Urinary bladder (tissue), 3 donors: ENCODE measurements at regions not wholly inside any gene's neighbourhood (a gene's known extent, or its start where the extent isn't known, plus 50 kb on each side); places are given as distances from the start of the nearest gene placed in this dataset.
"Not testable (repeated sequence)": the region's sequence is repeated elsewhere in the genome, so short reads cannot be mapped to it uniquely, and the experiment has no call there.

Experiments used
- DNase-seq: peaks from one replicate; pipeline ENCODE4 v3.0.0-alpha.2; 2015; ENCODE audit errors: extremely low spot score
- H3K27ac ChIP-seq: one replicate; pipeline ENCODE4 v1.5.1; 2013; ENCODE audit warnings: low read depth, mild to moderate bottlenecking, moderate library complexity
- H3K36me3 ChIP-seq: one replicate; pipeline ENCODE4 v1.6.1; 2013; ENCODE audit warnings: mild to moderate bottlenecking, moderate library complexity; ENCODE audit not compliant: insufficient read depth
- H3K4me1 ChIP-seq: one replicate; pipeline ENCODE4 v1.6.1; 2013; ENCODE audit warnings: mild to moderate bottlenecking, moderate library complexity; ENCODE audit not compliant: insufficient read depth
- H3K4me3 ChIP-seq: one replicate; pipeline ENCODE4 v1.5.1; 2013; ENCODE audit warnings: low read depth, low read length
- WGBS: extraction: QIAGEN DNeasy Blood & Tissue Kit; methylation state at CpG from one replicate; pipeline ENCODE4 v1.1.7; 2013; 5-methylcytosine and 5-hydroxymethylcytosine counted together
- donor health status: healthy with polysubstance abuse.
- donor health status: healthy.

DNA sequence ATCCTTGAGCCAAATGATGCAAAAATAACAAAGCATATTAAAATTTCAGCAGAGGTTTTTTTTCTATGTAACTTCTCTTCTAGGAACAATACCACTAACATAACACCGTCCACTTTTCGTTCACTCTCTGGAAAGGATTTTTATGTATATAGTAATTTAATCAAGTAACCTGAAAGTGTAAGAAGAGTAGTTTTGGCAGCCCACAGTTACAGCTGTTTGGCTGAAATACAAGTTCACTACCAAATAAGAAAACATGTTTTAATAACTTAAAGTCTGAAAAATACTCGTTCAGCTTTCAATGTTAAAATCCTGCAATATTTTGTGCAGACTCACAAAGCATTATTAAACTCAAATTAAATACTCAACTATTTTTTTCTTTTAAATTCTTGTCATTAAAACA is 896.8 kb upstream of the ADGRL4 start:
- H3K4me1 ChIP-seq = no peaks in the 10 kb centered on the region
- DNase-seq = no peak
- H3K4me3 ChIP-seq = no peak overlapping the region
- H3K27ac ChIP-seq = no peak overlapping the region
- WGBS = 68% methylated on average over 3 of the region's 3 CpGs
- H3K36me3 ChIP-seq = no peaks in the 10 kb centered on the region

- DNase-seq = no peak
- no peaks in the 10 kb centered on the region for H3K36me3 ChIP-seq
- H3K4me1 ChIP-seq = no peaks in the 10 kb centered on the region
- no peak overlapping the region for H3K4me3 ChIP-seq
- H3K27ac ChIP-seq = no peak overlapping the region
- 87% methylated on average over 4 of the region's 4 CpGs for WGBS
Observed at GRCh38 chr1:79902418-79902817, 895.9 kb upstream of the ADGRL4 start.

DNA sequence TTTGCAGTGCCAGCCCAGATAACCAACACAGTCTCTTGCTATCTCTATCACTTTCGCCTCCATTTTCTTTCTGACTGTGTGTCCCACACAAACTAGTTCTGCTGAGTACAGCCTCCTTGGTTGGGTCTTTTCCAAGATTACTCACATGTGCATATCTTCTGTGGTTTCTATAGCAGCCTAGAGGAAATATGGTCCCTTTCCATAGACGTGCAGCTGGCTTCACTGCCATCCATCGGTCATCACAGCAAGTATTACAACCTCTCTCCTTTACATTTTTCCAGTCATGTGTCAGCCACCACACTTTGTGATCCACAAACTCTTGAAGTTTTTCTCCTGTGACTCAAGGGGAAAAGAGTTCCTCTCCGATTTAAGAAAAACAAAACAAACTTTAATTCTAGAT is 893.4 kb upstream of the ADGRL4 start:
- WGBS = 70% methylated on average over 4 of the region's 4 CpGs

DNA sequence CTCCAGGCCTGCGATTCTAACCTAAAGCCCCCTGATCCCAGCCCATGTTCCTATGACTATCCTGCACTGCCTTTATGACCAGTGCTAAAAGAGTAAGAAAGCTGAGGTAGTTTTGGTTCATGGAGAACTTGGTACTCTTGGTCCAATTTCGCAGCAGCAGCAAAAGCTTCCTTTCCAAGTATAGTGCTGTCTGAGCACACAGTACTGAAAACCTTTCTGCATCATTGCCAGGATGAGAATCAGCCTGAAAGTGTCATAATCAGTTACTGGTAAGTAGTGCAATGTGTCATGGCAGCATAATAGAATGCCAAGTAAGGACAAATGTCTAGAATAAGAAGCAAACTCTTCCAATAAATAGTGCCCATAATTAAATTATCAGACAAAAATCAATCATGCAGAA is 889.6 kb upstream of the ADGRL4 start:
- 92% methylated on average over 2 of the region's 2 CpGs for WGBS
- no peak overlapping the region for H3K4me3 ChIP-seq
- H3K27ac ChIP-seq = no peak overlapping the region

More for the DNA sequence above, 893.4 kb upstream of the ADGRL4 start:
- Histone ChIP-seq H3K27ac (no peak overlapping the region), H3K4me1 (no peaks in the 10 kb centered on the region), H3K36me3 (no peaks in the 10 kb centered on the region), H3K4me3 (no peak overlapping the region)
- DNase-seq = no peak

DNA sequence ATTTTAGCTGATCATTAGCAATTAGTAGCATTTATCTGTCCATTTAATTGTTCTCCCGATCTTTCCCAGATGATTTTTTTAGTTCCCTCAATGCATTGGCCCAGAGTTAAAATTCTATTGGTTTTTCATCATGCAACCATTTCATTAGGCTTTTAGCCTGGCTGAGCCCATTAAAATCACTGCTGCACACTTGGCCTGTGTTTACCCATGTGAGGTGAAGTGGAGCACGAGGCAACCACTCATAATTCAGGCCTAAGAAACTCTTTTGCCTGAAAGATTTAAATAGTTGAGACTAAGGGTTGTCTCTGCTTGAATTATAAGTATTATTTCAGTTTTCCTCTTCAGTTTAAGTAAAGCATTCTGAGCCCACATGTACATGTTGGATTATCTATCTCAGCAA is 889.0 kb upstream of the ADGRL4 start:
- H3K36me3 ChIP-seq = no peaks in the 10 kb centered on the region
- DNase-seq = no peak
- no peak overlapping the region for H3K27ac ChIP-seq
- WGBS = 76% methylated on average over 2 of the region's 2 CpGs
- no peak overlapping the region for H3K4me3 ChIP-seq
- no peaks in the 10 kb centered on the region for H3K4me1 ChIP-seq

More for the DNA sequence above, 889.6 kb upstream of the ADGRL4 start:
- Histone ChIP-seq H3K36me3 (no peaks in the 10 kb centered on the region), H3K4me1 (no peaks in the 10 kb centered on the region)
- DNase-seq = no peak

- H3K4me1 ChIP-seq, H3K4me3 ChIP-seq: not testable (repeated sequence)
- 67% methylated on average over 6 of the region's 6 CpGs for WGBS
Observed at GRCh38 chr1:79894129-79894528, 887.6 kb upstream of the ADGRL4 start.

DNA sequence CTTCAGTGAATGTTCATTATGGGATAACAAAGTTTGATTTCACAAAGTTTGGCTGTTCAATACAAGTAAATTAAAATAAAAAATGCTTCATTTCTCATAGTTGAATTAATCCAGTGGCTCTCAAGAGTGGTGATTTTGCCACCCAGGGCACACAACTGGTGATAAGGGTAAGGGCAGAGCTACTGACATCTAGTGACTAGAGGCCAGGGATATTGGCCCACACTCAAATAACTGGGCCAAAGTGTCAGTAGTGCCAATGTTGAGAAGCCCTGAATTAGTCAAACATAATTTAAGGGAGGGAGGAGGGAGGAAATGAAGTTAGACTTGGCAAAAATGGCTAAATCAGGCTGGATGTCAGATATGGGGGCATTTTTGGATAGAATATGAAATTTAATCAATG is 880.5 kb upstream of the ADGRL4 start:
- Histone ChIP-seq H3K4me1 (no peaks in the 10 kb centered on the region), H3K4me3 (no peak overlapping the region), H3K36me3 (no peaks in the 10 kb centered on the region), H3K27ac (no peak overlapping the region)
- DNase-seq = no peak

More at GRCh38 chr1:79894129-79894528, 887.6 kb upstream of the ADGRL4 start:
- not testable (repeated sequence) for H3K36me3 ChIP-seq, H3K27ac ChIP-seq, DNase-seq

- no peak overlapping the region for H3K27ac ChIP-seq
- no peak overlapping the region for H3K4me3 ChIP-seq
- H3K36me3 ChIP-seq = no peaks in the 10 kb centered on the region
- H3K4me1 ChIP-seq = no peaks in the 10 kb centered on the region
- DNase-seq = no peak
Observed at GRCh38 chr1:79885101-79885500, 878.6 kb upstream of the ADGRL4 start.

GRCh38 chr1:79877086-79877485 is 870.6 kb upstream of the ADGRL4 start:
- H3K36me3 ChIP-seq = no peaks in the 10 kb centered on the region
- no peak overlapping the region for H3K27ac ChIP-seq
- H3K4me1 ChIP-seq = no peaks in the 10 kb centered on the region
- no peak overlapping the region for H3K4me3 ChIP-seq
- no peak for DNase-seq
- WGBS = 91% methylated on average over 2 of the region's 2 CpGs

DNA sequence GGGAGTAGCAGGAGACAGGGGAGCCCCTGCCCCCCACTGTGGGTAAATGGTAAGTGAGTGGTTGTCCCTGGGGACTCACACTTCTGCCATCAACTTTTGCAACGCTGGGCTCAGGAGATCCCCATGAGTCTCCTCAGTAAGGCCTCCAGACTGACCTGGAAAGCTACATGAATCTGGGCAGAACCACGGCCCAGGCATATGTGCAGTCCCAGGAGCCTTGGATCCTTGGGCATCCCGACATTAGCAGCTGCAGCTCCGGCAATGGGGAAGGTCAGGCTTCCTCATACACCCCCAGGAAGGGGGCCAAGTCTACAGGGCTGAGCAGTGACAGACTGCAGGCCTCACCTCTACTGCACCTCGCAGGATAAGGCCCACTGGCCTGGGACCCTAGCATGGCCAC is 868.7 kb upstream of the ADGRL4 start:
- Histone ChIP-seq H3K4me1 (no peaks in the 10 kb centered on the region), H3K27ac (no peak overlapping the region), H3K4me3 (no peak overlapping the region), H3K36me3 (no peaks in the 10 kb centered on the region)
- DNase-seq = no peak
- 95% methylated on average over 5 of the region's 5 CpGs for WGBS

DNA sequence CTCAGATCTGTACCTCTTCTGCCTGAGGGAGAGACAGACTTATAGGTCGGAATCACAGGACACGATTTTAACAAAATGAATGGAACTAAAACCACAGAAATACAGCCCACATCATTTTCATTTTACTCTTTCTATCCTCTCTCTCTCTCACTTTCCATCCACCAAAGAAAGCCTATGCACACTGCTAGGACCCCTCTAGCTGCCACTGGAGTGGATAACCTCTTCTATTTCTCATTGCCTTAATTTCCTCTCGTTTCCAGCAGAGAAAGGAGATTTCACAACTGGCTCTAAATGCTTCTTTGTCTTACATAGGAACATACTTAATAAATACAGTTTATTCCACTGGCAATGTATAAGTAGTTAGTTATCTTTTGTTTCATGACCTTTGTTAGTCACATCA is 867.8 kb upstream of the ADGRL4 start:
- no peaks in the 10 kb centered on the region for H3K36me3 ChIP-seq
- H3K27ac ChIP-seq = no peak overlapping the region
- WGBS = 88% methylated on average over 3 of the region's 3 CpGs
- H3K4me3 ChIP-seq = no peak overlapping the region
- no peaks in the 10 kb centered on the region for H3K4me1 ChIP-seq
- no peak for DNase-seq

- Histone ChIP-seq H3K27ac (no peak overlapping the region), H3K36me3 (no peaks in the 10 kb centered on the region), H3K4me3 (no peak overlapping the region), H3K4me1 (no peaks in the 10 kb centered on the region)
- no peak for DNase-seq
- WGBS = 80% methylated on average over 8 of the region's 8 CpGs
Observed at GRCh38 chr1:79859212-79859948, 852.9 kb upstream of the ADGRL4 start.

DNA sequence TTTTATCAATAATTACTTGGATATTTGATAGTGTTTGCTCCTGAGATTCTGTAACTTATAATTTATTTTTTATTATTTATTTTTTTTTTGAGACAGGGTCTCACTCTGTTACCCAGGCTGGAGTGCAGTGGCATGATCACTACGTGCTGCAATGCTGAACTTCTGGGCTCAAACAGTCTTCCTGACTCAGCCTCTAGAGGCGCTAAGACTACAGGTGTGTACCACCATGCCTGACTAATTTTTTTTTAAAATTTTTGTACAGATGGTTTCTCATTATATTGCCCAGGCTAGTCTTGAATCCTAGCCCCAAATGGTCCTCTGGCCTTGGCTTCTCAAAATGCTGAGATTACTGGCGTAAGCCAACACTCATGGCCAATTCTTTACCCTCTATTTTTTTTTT is 845.5 kb upstream of the ADGRL4 start:
- no peak overlapping the region for H3K4me3 ChIP-seq
- H3K27ac ChIP-seq = no peak overlapping the region
- no peaks in the 10 kb centered on the region for H3K4me1 ChIP-seq
- WGBS = 72% methylated on average over 3 of the region's 3 CpGs
- no peak for DNase-seq
- H3K36me3 ChIP-seq = no peaks in the 10 kb centered on the region

- Histone ChIP-seq H3K4me1 (no peaks in the 10 kb centered on the region), H3K27ac (no peak overlapping the region), H3K36me3 (no peaks in the 10 kb centered on the region), H3K4me3 (no peak overlapping the region)
- DNase-seq = no peak
- 88% methylated on average over 1 of the region's 1 CpG for WGBS
Observed at GRCh38 chr1:79849388-79849787, 842.9 kb upstream of the ADGRL4 start.

GRCh38 chr1:79848316-79848715 is 841.8 kb upstream of the ADGRL4 start:
- H3K4me1 ChIP-seq = no peaks in the 10 kb centered on the region
- DNase-seq = no peak
- H3K4me3 ChIP-seq = no peak overlapping the region
- H3K27ac ChIP-seq = no peak overlapping the region
- no peaks in the 10 kb centered on the region for H3K36me3 ChIP-seq
